H1 (cell line): ENCODE measurements at regions not wholly inside any gene's neighbourhood (a gene's known extent, or its start where the extent isn't known, plus 50 kb on each side); places are given as distances from the start of the nearest gene placed in this dataset.

ENCODE experiments used
- CTCF ChIA-PET: fragments of 300-600 bp; sonication (Branson Sonifier 250); formaldehyde crosslinking; loops from one replicate; lab custom pipeline; 2021; ENCODE audit not compliant: partially characterized antibody; lab: Charles Lee
- POLR2A ChIA-PET: fragments of 300-600 bp; sonication (Branson Sonifier 250); formaldehyde crosslinking; loops from one replicate; lab custom pipeline; 2021; ENCODE audit warnings: inconsistent platforms; ENCODE audit not compliant: partially characterized antibody; lab: Charles Lee
- DNase-seq, 2 experiments: peaks; one replicate each; pipeline versions ENCODE4 v3.0.0 to v3.0.0-alpha.2; 2010 to 2022; ENCODE audit warnings: low spot score in 2 of 2, low read depth in 1 of 2, mixed read lengths in 1 of 2
- FAIRE-seq: peaks from 2 replicates; lab custom pipeline; 2011; peaks lifted over from hg19 to GRCh38; lab: Jason Lieb, UNC
- H2AFZ ChIP-seq: 2 replicates; pipeline ENCODE4 v1.8.1; 2012; ENCODE audit warnings: low read length, inconsistent platforms
- H2AK5ac ChIP-seq: 2 replicates; pipeline ENCODE4 v1.6.1; 2013; ENCODE audit warnings: low read depth, low read length
- H2BK120ac ChIP-seq: replicated peaks from 2 replicates; pipeline ENCODE3; 2013; ENCODE audit warnings: low read depth, low read length, inconsistent platforms
- H2BK12ac ChIP-seq: 2 replicates; pipeline ENCODE4 v1.6.1; 2013; ENCODE audit warnings: low read depth, low read length
- H2BK15ac ChIP-seq: 2 replicates; pipeline ENCODE4 v1.6.1; 2013; ENCODE audit warnings: low read length
- H2BK20ac ChIP-seq: 2 replicates; pipeline ENCODE4 v1.6.1; 2013; ENCODE audit warnings: low read length
- H2BK5ac ChIP-seq: 2 replicates; pipeline ENCODE4 v1.6.1; 2013; ENCODE audit warnings: low read depth, low read length
- H3K14ac ChIP-seq: 2 replicates; pipeline ENCODE4 v1.6.1; 2013; ENCODE audit warnings: inconsistent platforms; ENCODE audit not compliant: insufficient read length
- H3K18ac ChIP-seq: 2 replicates; pipeline ENCODE4 v1.6.1; 2013; ENCODE audit warnings: low read length; ENCODE audit errors: extremely low read depth
- H3K23ac ChIP-seq: 2 replicates; pipeline ENCODE4 v1.6.1; 2013; ENCODE audit warnings: inconsistent platforms; ENCODE audit not compliant: insufficient read length
- H3K23me2 ChIP-seq: 2 replicates; pipeline ENCODE4 v1.6.1; 2013; ENCODE audit warnings: low read depth, low read length
- H3K27ac ChIP-seq: 2 replicates; pipeline ENCODE4 v1.6.1; 2011; ENCODE audit warnings: low read depth, low read length, inconsistent platforms
- H3K27me3 ChIP-seq, 4 experiments: replicated peaks in 1 of 4; 1 replicate in 1 of 4; 2 replicates in 3 of 4; pipeline versions ENCODE4 v1.6.1 to v1.8.1; 2011 to 2013; ENCODE audit warnings: low read length in 3 of 4, mild to moderate bottlenecking in 3 of 4, inconsistent platforms in 2 of 4, mixed read lengths in 2 of 4, moderate library complexity in 1 of 4; ENCODE audit not compliant: control insufficient read depth in 3 of 4, insufficient read depth in 3 of 4; ENCODE audit errors: extremely low read depth in 1 of 4
- H3K36me3 ChIP-seq, 4 experiments: 2 replicates each; pipeline versions ENCODE4 v1.6.1 to v1.8.1; 2011 to 2013; ENCODE audit warnings: mild to moderate bottlenecking in 4 of 4, low read length in 3 of 4, moderate library complexity in 2 of 4, control low read depth in 1 of 4, inconsistent platforms in 1 of 4; ENCODE audit not compliant: insufficient read depth in 4 of 4, control insufficient read depth in 2 of 4
- H3K4ac ChIP-seq: replicated peaks from 2 replicates; pipeline ENCODE3; 2013; ENCODE audit warnings: low read length, low read depth, mixed read lengths, inconsistent platforms; ENCODE audit not compliant: insufficient read length
- H3K4me1 ChIP-seq, 4 experiments: replicated peaks in 1 of 4; 1 replicate in 1 of 4; 2 replicates in 3 of 4; pipeline versions ENCODE4 v1.6.1 to v1.8.1; 2011 to 2013; ENCODE audit warnings: low read length in 3 of 4, inconsistent platforms in 2 of 4, mixed read lengths in 1 of 4; ENCODE audit not compliant: insufficient read depth in 4 of 4, control insufficient read depth in 3 of 4
- H3K4me2 ChIP-seq, 2 experiments: 2 replicates each; pipeline versions ENCODE4 v1.6.1 to v1.8.1; 2011 to 2013; ENCODE audit warnings: low read depth in 2 of 2, low read length in 2 of 2, control low read depth in 1 of 2, inconsistent platforms in 1 of 2, mild to moderate bottlenecking in 1 of 2; ENCODE audit not compliant: insufficient read depth in 1 of 2
- H3K4me3 ChIP-seq, 4 experiments: fragments of 200-600, 300-600 bp in 1 of 4; sonication (generic), shearing (Covaris generic), sonication (Bioruptor Twin) in 1 of 4; 2 replicates each; pipeline versions ENCODE4 v1.5.1 to v1.8.1; 2011 to 2016; ENCODE audit warnings: low read length in 4 of 4, low read depth in 3 of 4, control low read depth in 2 of 4, inconsistent platforms in 2 of 4, mild to moderate bottlenecking in 2 of 4, mixed read lengths in 1 of 4, moderate library complexity in 1 of 4; ENCODE audit not compliant: insufficient read depth in 2 of 4; ENCODE audit errors: extremely low read depth in 1 of 4
- H3K56ac ChIP-seq: replicated peaks from 2 replicates; pipeline ENCODE3; 2013; ENCODE audit warnings: low read depth, mild to moderate bottlenecking, mixed read lengths, low read length, inconsistent platforms; ENCODE audit not compliant: insufficient read length
- H3K79me1 ChIP-seq: 2 replicates; pipeline ENCODE4 v1.6.1; 2013; ENCODE audit warnings: low read depth, low read length, control low read depth
- H3K79me2 ChIP-seq, 2 experiments: 2 replicates each; pipeline versions ENCODE4 v1.6.1 to v1.8.1; 2012 to 2013; ENCODE audit warnings: low read length in 2 of 2, mild to moderate bottlenecking in 2 of 2, inconsistent platforms in 1 of 2; ENCODE audit not compliant: insufficient read depth in 2 of 2, control insufficient read depth in 1 of 2
- H3K9ac ChIP-seq, 4 experiments: replicated peaks in 1 of 4; 1 replicate in 1 of 4; 2 replicates in 3 of 4; pipeline versions ENCODE4 v1.6.1 to v1.8.1; 2011 to 2013; ENCODE audit warnings: low read depth in 3 of 4, low read length in 3 of 4, control low read depth in 2 of 4, mild to moderate bottlenecking in 2 of 4, moderate library complexity in 2 of 4, inconsistent platforms in 1 of 4; ENCODE audit errors: extremely low read depth in 1 of 4
- H3K9me3 ChIP-seq, 2 experiments: 2 replicates each; pipeline versions ENCODE4 v1.6.1 to v1.8.1; 2012 to 2013; ENCODE audit warnings: mild to moderate bottlenecking in 2 of 2, moderate library complexity in 2 of 2, control low read depth in 1 of 2, inconsistent platforms in 1 of 2, low read depth in 1 of 2, low read length in 1 of 2, mixed read lengths in 1 of 2; ENCODE audit not compliant: insufficient read depth in 2 of 2
- H4K20me1 ChIP-seq, 2 experiments: replicated peaks in 1 of 2; 2 replicates each; pipeline versions ENCODE3 to v1.8.1; 2011 to 2013; ENCODE audit warnings: inconsistent platforms in 2 of 2, low read length in 2 of 2, mild to moderate bottlenecking in 1 of 2; ENCODE audit not compliant: insufficient read depth in 2 of 2, control insufficient read depth in 1 of 2
- H4K5ac ChIP-seq: 2 replicates; pipeline ENCODE4 v1.6.1; 2013; ENCODE audit warnings: low read length, low read depth, mixed read lengths, inconsistent platforms; ENCODE audit not compliant: insufficient read length
- H4K8ac ChIP-seq: 2 replicates; pipeline ENCODE4 v1.8.0; 2013; ENCODE audit warnings: mild to moderate bottlenecking, moderate library complexity, low read length, inconsistent platforms; ENCODE audit not compliant: insufficient read depth; ENCODE audit errors: extremely low read depth
- H4K91ac ChIP-seq: replicated peaks from 2 replicates; pipeline ENCODE3; 2013; ENCODE audit warnings: low read length, mixed read lengths, inconsistent platforms; ENCODE audit not compliant: insufficient read length
- WGBS, 2 experiments: shearing (Covaris generic) in 1 of 2; methylation state at CpG; one replicate each; pipeline versions ENCODE4 v1.1.6 to v1.1.7; 2013 to 2015; ENCODE audit warnings: low lambda C conversion rate in 2 of 2, mixed read lengths in 2 of 2, inconsistent platforms in 1 of 2, low coverage in 1 of 2, missing lambda C conversion rate in 1 of 2; ENCODE audit not compliant: insufficient replicate concordance in 2 of 2, insufficient coverage in 1 of 2, insufficient read length in 1 of 2; ENCODE audit errors: extremely low coverage in 1 of 2, missing lambda C conversion rate in 1 of 2; 5-methylcytosine and 5-hydroxymethylcytosine counted together

DNA sequence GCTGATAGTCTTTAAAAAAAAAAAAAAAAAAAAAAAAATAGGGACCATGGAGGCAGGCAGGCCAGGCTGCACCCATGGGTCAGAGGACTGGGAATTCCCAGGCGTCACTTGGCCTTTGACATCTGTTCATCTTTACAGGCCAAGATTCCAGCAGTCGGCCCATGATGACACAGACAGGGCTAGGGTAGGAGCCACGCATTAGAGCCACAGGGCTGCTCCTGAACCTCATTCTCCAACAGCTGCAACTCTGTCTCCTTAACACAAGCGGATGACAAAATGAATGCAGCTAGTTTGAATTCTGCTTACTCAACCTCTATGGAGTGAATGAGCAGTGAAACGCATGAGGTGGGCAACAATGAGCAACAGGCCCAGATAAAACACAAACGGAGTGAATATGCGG lies 126.4 kb downstream of the LY86 start:
- Histone ChIP-seq H4K5ac (peak overlapping the region; percentile 13), H2AFZ (no peak overlapping the region), H3K27ac (no peak overlapping the region), H2BK15ac (no peak overlapping the region), H3K4ac (no peak overlapping the region), H2BK12ac (no peak overlapping the region), H2BK20ac (peak overlapping the region; percentile 15; the same call in 1 of the 2 replicates), H3K27me3 (no peaks in the 10 kb centered on the region), H3K79me2 (no peaks in the 10 kb centered on the region), H4K20me1 (no peaks in the 10 kb centered on the region), H2AK5ac (no peak overlapping the region), H2BK5ac (no peak overlapping the region), H3K23ac (no peak overlapping the region), H3K4me2 (no peak overlapping the region), H3K9me3 (no peaks in the 10 kb centered on the region), H3K14ac (no peak overlapping the region), H4K91ac (peak overlapping the region; percentile 4), H4K8ac (no peak overlapping the region), H3K9ac (no peak overlapping the region), H3K4me1 (peaks cover 3 to 20% (median 8%) of the 10 kb centered on the region in 4 experiments; a peak in 6 of 7 replicates), H3K79me1 (no peaks in the 10 kb centered on the region), H3K36me3 (no peaks in the 10 kb centered on the region), H3K23me2 (no peaks in the 10 kb centered on the region), H3K4me3 (no peak overlapping the region), H2BK120ac (no peak overlapping the region), H3K56ac (no peak overlapping the region), H3K18ac (peak overlapping the region; percentile 17)
- FAIRE-seq = no peak
- ChIA-PET CTCF (interaction anchor here (0.6 to 3.8 kb wide), 11 partner anchors 9 to 1657 kb away, joined by 3 to 23 read pairs (median 4); no protein-coding TSS in a partner anchor), POLR2A (interaction anchor here (2.3 kb wide), 1 partner anchor 13 kb away, joined by 4 read pairs; no protein-coding TSS in a partner anchor)
- 85% methylated on average over 7 of the region's 7 CpGs; no CpG with 5 or more reads in 1 of the 2 experiments for WGBS, 2 experiments
- DNase-seq = no peak
